GM12878 (cell line): ENCODE measurements at regions not wholly inside any gene's neighbourhood (a gene's known extent, or its start where the extent isn't known, plus 50 kb on each side); places are given as distances from the start of the nearest gene placed in this dataset.

ENCODE experiments used
- ATAC-seq: fragments of 200-7000 bp; cut with Tn5 transposase; 3 replicates; pipeline ENCODE4 v1.9.1; 2020; ENCODE audit warnings: mild to moderate bottlenecking, moderate library complexity
- BruUV-seq: library from RNA; stranded (reverse); fragments of 400-500 nt; replicated peaks from 2 replicates; lab custom pipeline; 2021; lab: Mats Ljungman, UMichigan
- CTCF ChIA-PET: fragments of 300-600 bp; sonication (Branson Sonifier 250); formaldehyde crosslinking; extraction: SDS; loops from one replicate; lab custom pipeline; 2021; ENCODE audit warnings: inconsistent platforms; lab: Yijun Ruan, JAX
- POLR2A ChIA-PET: fragments of 350-600 bp; formaldehyde crosslinking; extraction: SDS; loops from one replicate; lab custom pipeline; 2021; ENCODE audit warnings: inconsistent platforms; lab: Charles Lee
- RAD21 ChIA-PET: fragments of 300-600 bp; sonication (Branson Sonifier 250); formaldehyde crosslinking; loops from one replicate; lab custom pipeline; 2023; ENCODE audit warnings: antibody characterized with exemption; ENCODE audit not compliant: unreplicated experiment; lab: Charles Lee
- SMC1A ChIA-PET: fragments of 300-600 bp; sonication (Branson Sonifier 250); formaldehyde crosslinking; loops from one replicate; lab custom pipeline; 2023; ENCODE audit not compliant: unreplicated experiment, uncharacterized antibody; lab: Charles Lee
- DNase-seq: peaks from one replicate; pipeline ENCODE4 v3.0.0-alpha.2; 2011; ENCODE audit warnings: low read depth, low spot score
- FAIRE-seq: peaks from 3 replicates; lab custom pipeline; 2011; peaks lifted over from hg19 to GRCh38; lab: Jason Lieb, UNC
- H2AFZ ChIP-seq: 2 replicates; pipeline ENCODE4 v1.6.0; 2011; ENCODE audit warnings: low read depth, low read length, control low read depth; ENCODE audit not compliant: control insufficient read depth
- H3K27ac ChIP-seq: 2 replicates; pipeline ENCODE4 v1.5.1; 2011; ENCODE audit warnings: control low read depth; ENCODE audit not compliant: control insufficient read depth, insufficient read depth
- H3K27me3 ChIP-seq, 2 experiments: replicated peaks in 1 of 2; 2 replicates each; pipeline versions ENCODE4 v1.6.0 to v1.6.1; 2011; ENCODE audit warnings: low read length in 1 of 2; ENCODE audit not compliant: control insufficient read depth in 2 of 2, insufficient read depth in 2 of 2
- H3K36me3 ChIP-seq, 2 experiments: 2 replicates each; pipeline ENCODE4 v1.5.1; 2011; ENCODE audit warnings: low read length in 1 of 2; ENCODE audit not compliant: control insufficient read depth in 2 of 2, insufficient read depth in 2 of 2
- H3K4me1 ChIP-seq: 2 replicates; pipeline ENCODE4 v1.6.1; 2011; ENCODE audit warnings: mild to moderate bottlenecking, low read length, moderate library complexity, mixed read lengths; ENCODE audit not compliant: control insufficient read depth, insufficient read depth
- H3K4me2 ChIP-seq: 2 replicates; pipeline ENCODE4 v1.6.0; 2011; ENCODE audit warnings: control low read depth; ENCODE audit not compliant: control insufficient read depth, insufficient read depth
- H3K4me3 ChIP-seq: fragments of 200-600 bp; sonication (generic); 2 replicates; pipeline ENCODE4 v1.5.1; 2016
- H3K79me2 ChIP-seq: 2 replicates; pipeline ENCODE4 v1.6.0; 2011; ENCODE audit warnings: low read length; ENCODE audit not compliant: control insufficient read depth, insufficient read depth
- H3K9ac ChIP-seq: 2 replicates; pipeline ENCODE4 v1.8.0; 2011; ENCODE audit warnings: low read length, control low read depth, mixed read lengths; ENCODE audit not compliant: control insufficient read depth, insufficient read depth
- H3K9me3 ChIP-seq: replicated peaks from 3 replicates; pipeline ENCODE4 v1.5.1; 2011; ENCODE audit warnings: mild to moderate bottlenecking, low read length; ENCODE audit not compliant: control insufficient read depth, insufficient read depth
- H4K20me1 ChIP-seq: 2 replicates; pipeline ENCODE4 v1.6.0; 2011; ENCODE audit not compliant: control insufficient read depth, insufficient read depth
- ASH2L ChIP-seq: fragments of 300-600, 200-600 bp; sonication (generic); IDR thresholded peaks from 2 replicates; pipeline ENCODE4 v1.6.1; 2017; ENCODE audit warnings: low read depth, mild to moderate bottlenecking, borderline replicate concordance
- BACH1 ChIP-seq: fragments of 450-650 bp; IDR thresholded peaks from 2 replicates; pipeline ENCODE4 v1.6.1; 2017; ENCODE audit warnings: mild to moderate bottlenecking, borderline replicate concordance
- BHLHE40 ChIP-seq, 2 experiments: fragments of 450-650 bp in 1 of 2; IDR thresholded peaks; 2 replicates each; pipeline ENCODE4 v1.6.1; 2011 to 2017; ENCODE audit warnings: low read depth in 2 of 2, borderline replicate concordance in 1 of 2, improper control_type of control experiment in 1 of 2, low read length in 1 of 2, mild to moderate bottlenecking in 1 of 2
- CHD2 ChIP-seq: IDR thresholded peaks from 2 replicates; pipeline ENCODE4 v1.6.1; 2011; ENCODE audit warnings: low read depth, low read length, improper control_type of control experiment, borderline replicate concordance
- EGR1 ChIP-seq, 2 experiments: IDR thresholded peaks; 1 replicate in 1 of 2; 2 replicates in 1 of 2; pipeline ENCODE4 v1.6.1; 2011 to 2012; ENCODE audit warnings: low read depth in 2 of 2, low read length in 2 of 2, borderline replicate concordance in 1 of 2, mild to moderate bottlenecking in 1 of 2, moderate library complexity in 1 of 2
- IKZF2 ChIP-seq, 2 experiments: fragments of 450-650 bp; IDR thresholded peaks; 2 replicates each; pipeline ENCODE4 v1.6.1; 2017; ENCODE audit warnings: mild to moderate bottlenecking in 2 of 2, moderate library complexity in 2 of 2
- POLR2AphosphoS2 ChIP-seq: IDR thresholded peaks from 2 replicates; pipeline ENCODE4 v1.6.1; 2011; ENCODE audit warnings: low read depth, mild to moderate bottlenecking, low read length, improper control_type of control experiment, moderate library complexity
- STAT3 ChIP-seq: IDR thresholded peaks from 2 replicates; pipeline ENCODE4 v1.6.1; 2011; ENCODE audit warnings: low read depth, low read length, improper control_type of control experiment
- SUZ12 ChIP-seq: fragments of 200-600 bp; sonication (generic); IDR thresholded peaks from one replicate; pipeline ENCODE4 v1.6.1; 2018; ENCODE audit warnings: antibody characterized with exemption, mild to moderate bottlenecking; ENCODE audit not compliant: unreplicated experiment
- TCF12 ChIP-seq: IDR thresholded peaks from 2 replicates; pipeline ENCODE4 v1.6.1; 2011; ENCODE audit warnings: low read depth, mild to moderate bottlenecking, low read length
- TCF7 ChIP-seq: IDR thresholded peaks from 2 replicates; pipeline ENCODE4 v1.6.1; 2014; ENCODE audit warnings: antibody characterized with exemption, borderline replicate concordance
- in situ Hi-C: fragments of 300-500 bp; cut with MboI; formaldehyde crosslinking; loops from 9 replicates; pipeline ENCODE4 v1.14.3; 2018; ENCODE audit warnings: mixed read lengths
- intact Hi-C: fragments of 100-400 bp; cut with micrococcal nuclease; formaldehyde crosslinking; loops from one replicate; pipeline ENCODE4 v1.14.2; 2022; ENCODE audit not compliant: unreplicated experiment
- TF ChIP-seq, protein P1 (sequence below): IDR thresholded peaks from 2 replicates; pipeline ENCODE4 v1.6.1; 2011; ENCODE audit warnings: borderline replicate concordance, low read depth, mild to moderate bottlenecking, moderate library complexity, mixed read lengths, low read length; ENCODE audit not compliant: insufficient read depth; ENCODE audit errors: extremely low read length
- TF ChIP-seq, protein P2 (sequence below): fragments of 450-650 bp; IDR thresholded peaks from 2 replicates; pipeline ENCODE4 v1.6.1; 2017; ENCODE audit warnings: mild to moderate bottlenecking
- TF ChIP-seq, protein P3 (sequence below): IDR thresholded peaks from 2 replicates; pipeline ENCODE4 v1.6.1; 2011; ENCODE audit warnings: mild to moderate bottlenecking, low read depth, low read length, moderate library complexity; ENCODE audit not compliant: insufficient replicate concordance

DNA sequence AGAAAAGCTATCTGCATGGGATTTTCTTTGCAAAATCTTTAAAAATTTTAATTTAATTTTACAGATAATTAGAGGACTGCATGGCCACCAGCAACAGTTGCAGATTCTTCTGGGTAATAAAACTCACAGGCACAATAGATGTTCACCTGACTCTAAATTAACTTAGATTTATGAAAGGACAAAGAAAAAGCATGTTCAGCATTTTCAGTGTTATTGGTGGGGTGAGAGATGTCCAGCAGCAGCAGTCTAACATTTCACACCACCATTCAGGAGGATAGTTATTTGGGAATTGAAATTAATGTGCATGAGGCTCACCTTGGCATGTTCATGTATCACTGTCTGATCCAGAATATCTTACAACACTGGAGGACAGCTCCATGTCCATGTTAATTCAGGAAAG lies 74.0 kb downstream of the SCGB2B2 start:
- TF ChIP-seq ASH2L (no peak), TCF12 (no peak), EGR1 (IDR thresholded peaks at IDR 0.05; ENCODE audit: borderline replicate concordance in 1 of 2, low read depth in 2 of 2, low read length in 2 of 2) (no peak), CHD2 (no peak), POLR2AphosphoS2 (no peak), IKZF2 (IDR thresholded peaks at IDR 0.05) (no peak), SUZ12 (no peak), STAT3 (no peak), BHLHE40 (IDR thresholded peaks at IDR 0.05; ENCODE audit: borderline replicate concordance in 1 of 2, low read depth in 2 of 2, low read length in 1 of 2) (no peak), TCF7 (no peak), BACH1 (no peak)
- TF ChIP-seq, protein P1, sequence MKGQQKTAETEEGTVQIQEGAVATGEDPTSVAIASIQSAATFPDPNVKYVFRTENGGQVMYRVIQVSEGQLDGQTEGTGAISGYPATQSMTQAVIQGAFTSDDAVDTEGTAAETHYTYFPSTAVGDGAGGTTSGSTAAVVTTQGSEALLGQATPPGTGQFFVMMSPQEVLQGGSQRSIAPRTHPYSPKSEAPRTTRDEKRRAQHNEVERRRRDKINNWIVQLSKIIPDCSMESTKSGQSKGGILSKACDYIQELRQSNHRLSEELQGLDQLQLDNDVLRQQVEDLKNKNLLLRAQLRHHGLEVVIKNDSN: no peak
- TF ChIP-seq, protein P2, sequence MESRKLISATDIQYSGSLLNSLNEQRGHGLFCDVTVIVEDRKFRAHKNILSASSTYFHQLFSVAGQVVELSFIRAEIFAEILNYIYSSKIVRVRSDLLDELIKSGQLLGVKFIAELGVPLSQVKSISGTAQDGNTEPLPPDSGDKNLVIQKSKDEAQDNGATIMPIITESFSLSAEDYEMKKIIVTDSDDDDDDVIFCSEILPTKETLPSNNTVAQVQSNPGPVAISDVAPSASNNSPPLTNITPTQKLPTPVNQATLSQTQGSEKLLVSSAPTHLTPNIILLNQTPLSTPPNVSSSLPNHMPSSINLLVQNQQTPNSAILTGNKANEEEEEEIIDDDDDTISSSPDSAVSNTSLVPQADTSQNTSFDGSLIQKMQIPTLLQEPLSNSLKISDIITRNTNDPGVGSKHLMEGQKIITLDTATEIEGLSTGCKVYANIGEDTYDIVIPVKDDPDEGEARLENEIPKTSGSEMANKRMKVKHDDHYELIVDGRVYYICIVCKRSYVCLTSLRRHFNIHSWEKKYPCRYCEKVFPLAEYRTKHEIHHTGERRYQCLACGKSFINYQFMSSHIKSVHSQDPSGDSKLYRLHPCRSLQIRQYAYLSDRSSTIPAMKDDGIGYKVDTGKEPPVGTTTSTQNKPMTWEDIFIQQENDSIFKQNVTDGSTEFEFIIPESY: no peak
- TF ChIP-seq, protein P3, sequence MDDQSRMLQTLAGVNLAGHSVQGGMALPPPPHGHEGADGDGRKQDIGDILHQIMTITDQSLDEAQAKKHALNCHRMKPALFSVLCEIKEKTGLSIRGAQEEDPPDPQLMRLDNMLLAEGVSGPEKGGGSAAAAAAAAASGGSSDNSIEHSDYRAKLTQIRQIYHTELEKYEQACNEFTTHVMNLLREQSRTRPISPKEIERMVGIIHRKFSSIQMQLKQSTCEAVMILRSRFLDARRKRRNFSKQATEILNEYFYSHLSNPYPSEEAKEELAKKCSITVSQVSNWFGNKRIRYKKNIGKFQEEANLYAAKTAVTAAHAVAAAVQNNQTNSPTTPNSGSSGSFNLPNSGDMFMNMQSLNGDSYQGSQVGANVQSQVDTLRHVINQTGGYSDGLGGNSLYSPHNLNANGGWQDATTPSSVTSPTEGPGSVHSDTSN: no peak
- TF ChIP-seq, all 136 proteins: peak for 0
- RAD21 ChIA-PET: no interaction called here
- H3K9me3 ChIP-seq: no peaks in the 10 kb centered on the region; the same call in 2 of the 3 replicates
- H3K4me2 ChIP-seq: no peak overlapping the region
- H3K9ac ChIP-seq: no peak overlapping the region
- CTCF ChIA-PET: no interaction called here
- H3K4me1 ChIP-seq: no peaks in the 10 kb centered on the region
- H3K4me3 ChIP-seq: no peak overlapping the region
- H2AFZ ChIP-seq: no peak overlapping the region
- FAIRE-seq (no peak), DNase-seq (no peak), ATAC-seq (no peak)
- H3K36me3 ChIP-seq: no peaks in the 10 kb centered on the region
- intact Hi-C loops: no loop called here
- no peaks in the 10 kb centered on the region for H4K20me1 ChIP-seq
- no TSS peak for BruUV-seq
- H3K79me2 ChIP-seq: no peaks in the 10 kb centered on the region
- in situ Hi-C loops: no loop called here
- H3K27ac ChIP-seq: no peak overlapping the region
- SMC1A ChIA-PET: no interaction called here
- H3K27me3 ChIP-seq: no peaks in the 10 kb centered on the region
- POLR2A ChIA-PET: no interaction called here
